ENCODE measurements at regions not wholly inside any gene's neighbourhood (a gene's known extent, or its start where the extent isn't known, plus 50 kb on each side); places are given as distances from the start of the nearest gene placed in this dataset.
"Not testable (repeated sequence)": the region's sequence is repeated elsewhere in the genome, so short reads cannot be mapped to it uniquely, and the experiment has no call there.

DNA sequence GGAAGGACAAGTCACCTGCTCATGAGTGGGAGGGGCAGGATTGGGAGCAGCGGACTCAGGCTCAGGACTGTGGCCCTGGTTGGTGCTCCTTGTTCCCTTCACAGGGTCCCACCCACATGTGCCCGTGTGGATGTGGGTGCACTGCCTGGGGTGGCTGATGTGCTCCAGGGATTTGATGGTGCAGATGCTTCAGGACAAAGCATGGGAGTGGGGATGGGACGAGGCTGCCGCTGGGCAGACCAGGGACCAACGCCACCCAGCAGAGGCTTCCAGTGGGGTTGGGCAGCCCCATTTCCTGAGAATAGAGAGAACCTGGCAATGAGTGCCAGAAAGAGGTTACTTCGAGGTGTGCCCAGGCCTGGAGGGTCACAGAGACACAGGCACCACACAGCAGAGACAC is 65.5 kb upstream of the IGLL5 start:
- DNase-seq (ENCODE audit: low spot score) = no peak

DNA sequence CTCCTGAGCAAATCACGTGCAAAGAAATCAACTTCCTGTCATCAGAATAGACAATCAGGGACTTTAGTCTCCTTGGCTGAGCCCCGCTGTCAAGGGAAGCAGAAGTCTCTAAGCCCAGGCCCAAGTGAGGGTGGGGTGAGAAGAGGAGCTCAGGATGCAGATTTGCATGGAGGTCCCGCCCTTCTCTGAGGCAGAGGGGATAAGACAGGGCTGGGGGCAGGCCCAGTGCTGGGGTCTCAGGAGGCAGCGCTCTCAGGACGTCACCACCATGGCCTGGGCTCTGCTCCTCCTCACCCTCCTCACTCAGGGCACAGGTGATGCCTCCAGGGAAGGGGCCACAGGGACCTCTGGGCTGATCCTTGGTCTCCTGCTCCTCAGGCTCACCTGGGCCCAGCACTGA is 65.1 kb upstream of the IGLL5 start:
- DNase-seq (ENCODE audit: low spot score) = not testable (repeated sequence)

GRCh38 chr22:22823131-22823810 is 64.3 kb upstream of the IGLL5 start:
- DNase-seq (ENCODE audit: low spot score) = no peak

- DNase-seq (ENCODE audit: low spot score) = no peak
Measured at GRCh38 chr22:22824340-22825212, 63.0 kb upstream of the IGLL5 start.

GRCh38 chr22:22825213-22825593 is 62.4 kb upstream of the IGLL5 start:
- no peak for DNase-seq (ENCODE audit: low spot score)

DNA sequence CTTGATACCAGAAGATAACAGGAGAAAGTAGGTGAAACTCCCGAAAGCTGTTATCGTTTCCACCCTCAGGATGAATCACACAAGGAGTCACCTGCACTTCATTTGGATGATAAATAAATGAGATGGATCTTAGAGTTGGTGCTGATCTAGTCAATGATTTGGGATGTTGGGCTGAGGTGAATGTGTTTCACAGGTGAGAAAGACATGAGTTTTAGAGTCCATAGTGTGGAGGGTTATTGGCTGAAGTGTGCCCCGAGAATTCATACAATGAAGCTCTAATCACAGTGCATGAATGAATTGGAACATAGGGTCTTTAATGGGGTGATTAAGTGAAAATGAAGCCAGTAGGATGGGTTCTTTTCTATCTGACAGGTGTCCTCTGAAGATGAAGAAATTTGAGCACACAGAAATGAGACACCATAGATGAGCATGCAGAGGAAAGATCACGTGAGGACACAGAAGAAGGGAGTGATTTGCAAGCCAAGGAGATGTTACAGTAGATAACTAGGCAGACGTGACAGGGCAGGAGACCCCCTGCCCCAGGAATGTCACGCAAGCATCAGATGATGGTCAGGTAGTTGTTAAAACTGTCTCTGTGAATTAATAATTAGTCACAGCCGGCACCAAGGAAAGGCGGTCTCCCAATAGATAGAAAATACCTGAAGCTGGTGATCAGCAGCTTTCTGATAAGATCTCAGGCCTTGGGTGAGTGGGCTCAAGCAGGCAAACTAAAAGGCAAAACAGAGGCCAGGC is 60.3 kb upstream of the IGLL5 start:
- DNase-seq (ENCODE audit: low spot score) = no peak

DNA sequence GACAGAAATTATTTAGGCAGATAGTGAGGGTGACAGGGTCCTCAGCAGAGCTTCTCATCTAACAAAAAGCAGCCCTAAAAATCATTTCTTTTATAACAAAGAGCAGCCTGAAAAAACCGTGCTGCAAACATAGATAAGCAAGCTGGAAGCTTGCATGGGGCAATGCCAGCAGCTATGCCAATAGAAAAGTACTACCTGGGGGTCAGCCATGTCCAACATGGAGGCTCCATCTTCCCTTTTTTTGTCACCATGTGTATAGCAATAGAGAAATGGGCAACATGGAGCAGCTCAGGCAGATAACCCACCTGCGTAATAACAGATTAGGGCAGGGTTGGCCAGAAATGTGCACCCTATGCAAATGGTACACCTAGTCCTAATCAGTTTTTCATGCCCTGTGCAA is 57.4 kb upstream of the IGLL5 start:
- no peak for DNase-seq (ENCODE audit: low spot score)

- no peak for DNase-seq (ENCODE audit: low spot score)
Measured at GRCh38 chr22:22830957-22831688, 56.5 kb upstream of the IGLL5 start.

GRCh38 chr22:22833059-22833458 is 54.6 kb upstream of the IGLL5 start:
- no peak for DNase-seq (ENCODE audit: low spot score)

DNA sequence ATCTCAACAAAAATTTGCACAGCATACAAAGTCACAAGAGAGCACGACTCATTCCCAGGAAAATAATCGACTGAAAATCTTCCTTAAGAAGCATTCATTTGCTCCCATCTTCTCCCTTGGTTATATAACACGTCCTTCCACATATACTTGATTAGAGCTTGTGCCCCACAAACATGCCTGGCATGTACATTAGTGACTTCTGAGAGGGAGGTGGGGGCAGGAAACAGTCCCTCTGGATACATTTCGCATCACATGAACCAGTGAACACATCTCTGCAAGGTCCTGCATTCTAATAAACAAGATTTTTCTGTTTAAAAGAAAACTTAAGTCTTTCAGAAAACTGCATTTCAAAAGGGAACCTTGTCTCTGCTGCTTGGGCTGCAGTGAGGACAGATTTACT is 54.1 kb upstream of the IGLL5 start:
- DNase-seq (ENCODE audit: low spot score) = no peak

DNA sequence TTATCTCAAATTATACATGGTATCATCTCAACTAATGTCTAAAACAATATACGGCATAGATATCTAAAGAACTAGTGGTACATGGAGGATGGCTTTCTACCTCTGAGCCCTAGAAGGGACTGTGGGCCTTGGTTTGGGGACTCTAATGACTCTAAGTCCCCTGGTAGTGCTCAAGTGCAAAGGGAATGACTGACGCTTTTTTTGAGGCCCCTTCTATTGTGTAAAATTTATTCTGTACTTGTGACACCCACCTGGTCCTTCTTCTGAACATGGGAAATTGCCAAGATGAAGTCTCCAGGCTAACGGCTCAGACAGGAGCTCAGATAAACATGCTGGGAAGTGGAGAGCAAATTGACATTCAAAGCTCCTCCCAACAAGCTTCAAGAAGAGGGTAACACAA is 53.4 kb upstream of the IGLL5 start:
- no peak for DNase-seq (ENCODE audit: low spot score)

- no peak for DNase-seq (ENCODE audit: low spot score)
Measured at GRCh38 chr22:22834783-22835182, 52.8 kb upstream of the IGLL5 start.

GRCh38 chr22:22835242-22835641 is 52.4 kb upstream of the IGLL5 start:
- DNase-seq (ENCODE audit: low spot score) = no peak

DNA sequence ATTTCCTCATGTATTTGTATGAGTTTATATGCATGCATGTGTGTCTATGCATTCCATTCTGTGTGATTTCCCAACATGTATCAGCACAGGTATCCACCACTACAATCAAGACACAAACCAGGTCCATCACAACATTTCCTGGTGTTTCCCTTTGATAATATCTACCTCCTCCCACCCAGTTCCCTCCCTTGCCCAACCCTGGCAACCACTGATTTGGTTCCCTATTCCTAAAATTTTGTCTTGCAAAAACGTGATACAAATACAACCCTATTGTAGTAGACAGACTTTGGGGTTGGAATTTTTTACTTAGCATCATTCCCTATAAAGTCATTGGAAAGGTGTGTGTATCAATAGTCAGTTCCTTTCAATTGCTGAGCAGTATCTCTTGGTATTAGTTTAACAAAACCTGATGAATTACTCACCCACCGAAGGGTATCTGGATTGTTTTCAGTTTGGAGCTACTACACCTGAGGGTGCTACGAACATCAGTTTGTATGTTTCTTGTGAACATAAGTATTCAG is 51.8 kb upstream of the IGLL5 start:
- no peak for DNase-seq (ENCODE audit: low spot score)

DNA sequence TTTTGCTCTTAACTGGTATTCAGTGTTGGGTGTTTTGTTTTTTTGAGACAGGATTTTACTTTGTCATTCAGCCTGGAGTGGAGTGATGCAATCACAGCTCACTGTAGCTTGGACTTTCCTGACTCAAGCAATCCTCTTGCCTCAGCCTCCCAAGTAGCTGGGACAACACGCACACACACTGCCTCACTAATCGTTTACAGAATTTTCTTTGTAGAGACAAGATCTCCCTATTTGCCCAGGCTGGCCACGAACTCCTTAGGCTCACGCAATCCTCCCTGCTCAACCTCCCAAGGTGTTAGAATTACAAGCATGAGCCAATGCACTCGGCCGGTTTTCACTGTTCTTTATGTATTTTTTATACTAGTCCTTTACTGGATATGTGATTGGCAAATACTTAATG is 51.0 kb upstream of the IGLL5 start:
- DNase-seq (ENCODE audit: low spot score) = no peak
